ENCODE measurements at regions not wholly inside any gene's neighbourhood (a gene's known extent, or its start where the extent isn't known, plus 50 kb on each side); places are given as distances from the start of the nearest gene placed in this dataset.
"Not testable (repeated sequence)": the region's sequence is repeated elsewhere in the genome, so short reads cannot be mapped to it uniquely, and the experiment has no call there.

DNA sequence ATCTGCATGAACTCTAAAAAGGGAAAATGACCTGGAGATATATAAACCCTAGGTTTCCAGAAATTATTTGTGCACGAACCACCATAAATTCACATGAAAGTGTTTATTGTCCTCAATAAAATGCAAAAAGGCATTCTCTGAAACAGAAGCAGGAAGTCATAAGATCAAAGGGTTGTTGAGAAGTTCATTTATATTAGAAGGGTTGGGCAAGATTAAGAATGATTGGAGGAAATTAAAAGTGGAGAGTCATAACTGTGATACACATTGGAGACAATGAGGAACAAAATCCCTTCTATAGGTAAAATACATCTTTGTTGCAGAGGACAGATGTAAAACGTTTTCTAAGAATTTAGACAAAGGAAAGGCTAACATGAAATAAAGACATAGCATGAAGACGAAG is 476.8 kb downstream of the CBLN4 start:
- no peaks in the 10 kb centered on the region for H3K27me3 Mint-ChIP-seq
- no peaks in the 10 kb centered on the region for H3K36me3 ChIP-seq (ENCODE audit: control insufficient read depth, insufficient read depth, low read length)
- no peak overlapping the region for H3K4me3 Mint-ChIP-seq
- H3K4me3 ChIP-seq (ENCODE audit: low read depth, low read length) = no peak overlapping the region
- no peaks in the 10 kb centered on the region for H3K4me1 ChIP-seq (ENCODE audit: control insufficient read depth, insufficient read depth, low read length, poor library complexity, severe bottlenecking)
- H3K9me3 ChIP-seq (ENCODE audit: control insufficient read depth in 2 of 2, low read length in 2 of 2) = peaks cover 2 to 16% of the 10 kb centered on the region in 2 experiments
- H3K9me3 Mint-ChIP-seq = peaks cover 0 to 15% (median 9%) of the 10 kb centered on the region in 7 donors
- H3K4me1 Mint-ChIP-seq = no peaks in the 10 kb centered on the region
- no peaks in the 10 kb centered on the region for H3K36me3 Mint-ChIP-seq
- ATAC-seq (ENCODE audit: low read depth in 2 of 2) = no peak
- H3K27me3 ChIP-seq (ENCODE audit: control insufficient read depth, insufficient read depth, low read length) = no peaks in the 10 kb centered on the region
- no peak for DNase-seq
- H3K27ac ChIP-seq (ENCODE audit: insufficient read depth, low read length, poor library complexity, severe bottlenecking) = no peak overlapping the region
- no peak overlapping the region for H3K27ac Mint-ChIP-seq

DNA sequence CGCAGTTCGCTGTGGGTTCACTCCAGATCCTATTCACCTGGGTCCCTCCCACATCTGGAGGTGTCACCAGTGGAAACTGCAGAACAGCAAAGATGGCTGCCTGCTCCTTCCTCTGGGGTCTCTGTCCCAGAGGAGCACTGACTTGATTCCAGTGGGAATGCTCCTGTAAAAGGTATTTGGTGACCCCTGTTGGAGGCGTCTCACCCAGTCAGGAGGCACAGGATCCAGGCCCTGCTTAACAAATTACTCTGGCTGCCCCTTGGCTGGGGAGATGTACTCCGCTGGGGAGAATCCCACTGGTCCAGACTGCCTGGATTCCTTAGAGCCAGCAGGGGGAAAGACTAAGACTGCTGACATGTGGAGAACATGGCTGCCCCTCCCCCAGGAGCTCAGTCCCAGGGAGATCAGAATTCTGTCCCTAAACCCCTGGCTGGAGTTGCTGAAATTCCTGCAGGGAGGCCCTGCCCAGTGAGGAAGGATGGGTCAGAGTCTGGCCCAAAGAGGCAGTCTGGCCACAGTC is 483.0 kb downstream of the CBLN4 start:
- Histone ChIP-seq H3K4me1 (ENCODE audit: control insufficient read depth, insufficient read depth, low read length, poor library complexity, severe bottlenecking) (no peaks in the 10 kb centered on the region), H3K36me3 (ENCODE audit: control insufficient read depth, insufficient read depth, low read length) (no peaks in the 10 kb centered on the region), H3K4me3 (ENCODE audit: low read depth, low read length) (no peak overlapping the region), H3K9me3 (ENCODE audit: control insufficient read depth in 2 of 2, low read length in 2 of 2) (peaks cover 2 to 14% of the 10 kb centered on the region in 2 experiments), H3K27ac (ENCODE audit: insufficient read depth, low read length, poor library complexity, severe bottlenecking) (no peak overlapping the region), H3K27me3 (ENCODE audit: control insufficient read depth, insufficient read depth, low read length) (no peaks in the 10 kb centered on the region)
- H3K4me1 Mint-ChIP-seq = no peaks in the 10 kb centered on the region
- H3K27ac Mint-ChIP-seq = no peak overlapping the region
- H3K9me3 Mint-ChIP-seq = peaks cover 0 to 15% (median 10%) of the 10 kb centered on the region in 7 donors
- ATAC-seq (ENCODE audit: low read depth in 2 of 2) (no peak), DNase-seq (no peak)
- no peaks in the 10 kb centered on the region for H3K36me3 Mint-ChIP-seq
- H3K27me3 Mint-ChIP-seq = no peaks in the 10 kb centered on the region
- H3K4me3 Mint-ChIP-seq = no peak overlapping the region

DNA sequence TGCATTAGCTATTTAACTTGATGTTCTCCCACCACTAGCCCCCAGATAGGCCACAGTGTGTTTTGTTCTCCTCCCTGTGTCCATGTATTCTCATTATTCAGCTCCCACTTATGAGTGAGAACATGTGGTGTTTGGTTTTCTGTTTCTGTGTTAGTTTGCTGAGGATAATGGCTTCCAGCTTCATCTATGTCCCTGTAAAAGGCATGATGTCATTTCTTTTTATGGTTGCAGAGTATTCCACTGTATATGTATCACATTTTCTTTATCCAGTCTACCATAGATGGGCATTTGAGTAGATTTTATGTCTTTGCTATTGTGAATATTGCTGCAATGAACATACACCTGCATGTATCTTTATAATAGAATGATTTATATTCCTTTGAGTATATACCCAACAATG is 487.7 kb downstream of the CBLN4 start:
- H3K4me1 Mint-ChIP-seq; H3K27me3 Mint-ChIP-seq; ATAC-seq (ENCODE audit: low read depth in 2 of 2): not testable (repeated sequence)

DNA sequence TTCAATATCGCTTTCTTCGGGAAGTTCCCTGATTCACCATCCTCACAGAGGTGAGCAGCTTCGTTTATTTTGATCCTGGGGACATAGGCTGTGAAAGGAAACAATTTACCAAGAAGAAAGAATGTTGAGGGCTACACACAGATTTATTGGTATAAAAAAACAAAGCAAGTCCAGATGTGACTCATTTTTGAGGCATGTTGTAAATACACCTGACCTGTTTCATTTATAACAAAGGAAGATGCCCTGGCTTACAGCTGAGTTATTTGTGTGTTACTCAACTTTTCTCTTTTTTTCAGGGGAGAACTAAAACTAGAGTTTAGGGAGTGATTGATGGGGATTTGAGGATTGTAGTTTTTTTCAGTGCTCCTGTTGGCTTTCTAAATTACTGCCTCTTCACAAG is 489.5 kb downstream of the CBLN4 start:
- Histone ChIP-seq H3K4me3 (ENCODE audit: low read depth, low read length) (no peak overlapping the region), H3K36me3 (ENCODE audit: control insufficient read depth, insufficient read depth, low read length) (no peaks in the 10 kb centered on the region), H3K27ac (ENCODE audit: insufficient read depth, low read length, poor library complexity, severe bottlenecking) (no peak overlapping the region), H3K9me3 (ENCODE audit: control insufficient read depth in 2 of 2, low read length in 2 of 2) (no peaks in the 10 kb centered on the region), H3K27me3 (ENCODE audit: control insufficient read depth, insufficient read depth, low read length) (no peaks in the 10 kb centered on the region), H3K4me1 (ENCODE audit: control insufficient read depth, insufficient read depth, low read length, poor library complexity, severe bottlenecking) (no peaks in the 10 kb centered on the region)
- H3K4me3 Mint-ChIP-seq = no peak overlapping the region
- peaks cover 0 to 10% (median 3%) of the 10 kb centered on the region in 7 donors for H3K9me3 Mint-ChIP-seq
- H3K36me3 Mint-ChIP-seq = no peaks in the 10 kb centered on the region
- DNase-seq (no peak), ATAC-seq (ENCODE audit: low read depth in 2 of 2) (no peak)
- no peaks in the 10 kb centered on the region for H3K4me1 Mint-ChIP-seq
- H3K27ac Mint-ChIP-seq = peak overlapping the region in 1 of 3 donors; percentile 45
- no peaks in the 10 kb centered on the region for H3K27me3 Mint-ChIP-seq

More for the DNA sequence above, 487.7 kb downstream of the CBLN4 start:
- H3K4me3 ChIP-seq (ENCODE audit: low read depth, low read length); DNase-seq; H3K27ac ChIP-seq (ENCODE audit: insufficient read depth, low read length, poor library complexity, severe bottlenecking); H3K4me1 ChIP-seq (ENCODE audit: control insufficient read depth, insufficient read depth, low read length, poor library complexity, severe bottlenecking); H3K27ac Mint-ChIP-seq; H3K36me3 Mint-ChIP-seq; H3K36me3 ChIP-seq (ENCODE audit: control insufficient read depth, insufficient read depth, low read length); H3K9me3 ChIP-seq (ENCODE audit: control insufficient read depth in 2 of 2, low read length in 2 of 2); H3K27me3 ChIP-seq (ENCODE audit: control insufficient read depth, insufficient read depth, low read length); H3K4me3 Mint-ChIP-seq: not testable (repeated sequence)
- H3K9me3 Mint-ChIP-seq = peaks cover 0 to 10% (median 5%) of the 10 kb centered on the region in 7 donors

DNA sequence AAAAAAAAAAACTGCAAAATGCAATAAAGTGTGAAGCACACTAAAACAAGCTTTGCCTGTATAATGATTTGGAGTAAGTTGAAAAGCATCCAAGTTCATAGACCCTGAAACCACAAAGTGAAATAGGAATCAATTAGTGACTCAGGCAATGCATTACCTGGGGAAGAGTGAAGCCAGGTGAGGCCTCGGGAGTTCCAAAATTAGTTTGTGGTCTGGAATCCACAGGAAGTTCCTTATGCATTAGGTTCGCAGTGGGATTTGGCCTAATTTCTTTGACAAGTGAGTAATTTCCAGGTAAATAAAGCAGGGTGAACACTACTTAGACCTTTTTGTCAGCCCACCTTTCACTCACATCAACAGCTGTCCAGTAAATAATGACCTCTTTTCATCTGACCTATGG is 490.8 kb downstream of the CBLN4 start:
- H3K9me3 ChIP-seq (ENCODE audit: control insufficient read depth in 2 of 2, low read length in 2 of 2) = no peaks in the 10 kb centered on the region
- H3K9me3 Mint-ChIP-seq = peaks cover 0 to 10% (median 3%) of the 10 kb centered on the region in 7 donors
- no peaks in the 10 kb centered on the region for H3K36me3 Mint-ChIP-seq
- no peaks in the 10 kb centered on the region for H3K27me3 Mint-ChIP-seq
- H3K27ac Mint-ChIP-seq = no peak overlapping the region
- H3K4me3 Mint-ChIP-seq = no peak overlapping the region
- no peaks in the 10 kb centered on the region for H3K4me1 ChIP-seq (ENCODE audit: control insufficient read depth, insufficient read depth, low read length, poor library complexity, severe bottlenecking)
- DNase-seq (no peak), ATAC-seq (ENCODE audit: low read depth in 2 of 2) (no peak)
- no peak overlapping the region for H3K4me3 ChIP-seq (ENCODE audit: low read depth, low read length)
- H3K27me3 ChIP-seq (ENCODE audit: control insufficient read depth, insufficient read depth, low read length) = no peaks in the 10 kb centered on the region
- no peaks in the 10 kb centered on the region for H3K36me3 ChIP-seq (ENCODE audit: control insufficient read depth, insufficient read depth, low read length)
- no peaks in the 10 kb centered on the region for H3K4me1 Mint-ChIP-seq
- no peak overlapping the region for H3K27ac ChIP-seq (ENCODE audit: insufficient read depth, low read length, poor library complexity, severe bottlenecking)

DNA sequence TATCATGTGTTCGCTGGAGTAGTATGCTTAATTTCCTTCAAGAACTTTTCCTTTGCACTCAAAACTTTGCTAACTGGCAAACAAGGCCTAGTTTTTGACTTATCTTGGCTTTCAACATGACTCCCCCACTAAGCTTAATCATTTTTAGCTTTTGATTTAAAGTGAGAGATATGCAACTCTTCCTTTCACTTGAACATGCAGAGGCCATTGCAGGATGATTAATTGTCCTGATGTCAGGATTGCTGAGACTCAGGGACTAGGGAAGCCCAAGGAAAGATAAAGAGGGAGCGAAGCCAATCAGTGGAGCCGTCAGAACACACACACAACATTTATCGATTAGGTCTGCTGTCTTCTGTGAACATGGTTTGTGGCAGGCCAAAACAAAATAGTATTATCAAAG is 491.4 kb downstream of the CBLN4 start:
- Histone ChIP-seq H3K4me3 (ENCODE audit: low read depth, low read length) (no peak overlapping the region), H3K36me3 (ENCODE audit: control insufficient read depth, insufficient read depth, low read length) (no peaks in the 10 kb centered on the region), H3K9me3 (ENCODE audit: control insufficient read depth in 2 of 2, low read length in 2 of 2) (no peaks in the 10 kb centered on the region), H3K4me1 (ENCODE audit: control insufficient read depth, insufficient read depth, low read length, poor library complexity, severe bottlenecking) (no peaks in the 10 kb centered on the region), H3K27ac (ENCODE audit: insufficient read depth, low read length, poor library complexity, severe bottlenecking) (no peak overlapping the region), H3K27me3 (ENCODE audit: control insufficient read depth, insufficient read depth, low read length) (no peaks in the 10 kb centered on the region)
- Mint-ChIP-seq H3K27ac (no peak overlapping the region), H3K4me1 (no peaks in the 10 kb centered on the region), H3K27me3 (no peaks in the 10 kb centered on the region), H3K36me3 (no peaks in the 10 kb centered on the region), H3K4me3 (no peak overlapping the region), H3K9me3 (peaks cover 0 to 10% (median 3%) of the 10 kb centered on the region in 7 donors)
- ATAC-seq (ENCODE audit: low read depth in 2 of 2) = no peak
- no peak for DNase-seq

DNA sequence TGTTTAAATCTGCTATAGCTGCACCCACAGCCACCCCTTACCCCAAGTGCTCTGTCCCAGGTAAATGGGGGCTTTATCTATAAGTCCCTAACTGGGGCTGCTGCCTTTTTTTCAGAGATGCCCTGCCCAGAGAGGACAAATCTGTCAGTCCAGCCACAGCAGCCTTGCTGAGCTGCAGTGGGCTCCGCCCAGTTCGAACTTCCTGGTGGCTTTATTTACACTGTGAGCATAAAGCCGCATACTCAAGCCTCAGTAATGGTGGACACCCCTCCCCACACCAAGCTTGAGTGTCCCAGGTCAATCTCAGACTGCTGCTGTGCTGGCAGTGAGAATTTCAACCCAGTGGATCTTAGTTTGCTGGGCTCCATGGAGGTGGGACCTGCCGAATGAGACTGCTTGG is 505.2 kb downstream of the CBLN4 start:
- H3K9me3 ChIP-seq (ENCODE audit: control insufficient read depth in 2 of 2, low read length in 2 of 2) = no peaks in the 10 kb centered on the region
- no peaks in the 10 kb centered on the region for H3K36me3 Mint-ChIP-seq
- H3K27me3 Mint-ChIP-seq = no peaks in the 10 kb centered on the region
- no peak overlapping the region for H3K27ac Mint-ChIP-seq
- no peak overlapping the region for H3K4me3 ChIP-seq (ENCODE audit: low read depth, low read length)
- H3K27me3 ChIP-seq (ENCODE audit: control insufficient read depth, insufficient read depth, low read length) = no peaks in the 10 kb centered on the region
- H3K4me3 Mint-ChIP-seq = no peak overlapping the region
- no peaks in the 10 kb centered on the region for H3K4me1 Mint-ChIP-seq
- peaks cover 0 to 23% (median 8%) of the 10 kb centered on the region in 7 donors for H3K9me3 Mint-ChIP-seq
- ATAC-seq (ENCODE audit: low read depth in 2 of 2) (no peak), DNase-seq (no peak)
- H3K27ac ChIP-seq (ENCODE audit: insufficient read depth, low read length, poor library complexity, severe bottlenecking) = no peak overlapping the region
- H3K4me1 ChIP-seq (ENCODE audit: control insufficient read depth, insufficient read depth, low read length, poor library complexity, severe bottlenecking) = no peaks in the 10 kb centered on the region
- no peaks in the 10 kb centered on the region for H3K36me3 ChIP-seq (ENCODE audit: control insufficient read depth, insufficient read depth, low read length)

DNA sequence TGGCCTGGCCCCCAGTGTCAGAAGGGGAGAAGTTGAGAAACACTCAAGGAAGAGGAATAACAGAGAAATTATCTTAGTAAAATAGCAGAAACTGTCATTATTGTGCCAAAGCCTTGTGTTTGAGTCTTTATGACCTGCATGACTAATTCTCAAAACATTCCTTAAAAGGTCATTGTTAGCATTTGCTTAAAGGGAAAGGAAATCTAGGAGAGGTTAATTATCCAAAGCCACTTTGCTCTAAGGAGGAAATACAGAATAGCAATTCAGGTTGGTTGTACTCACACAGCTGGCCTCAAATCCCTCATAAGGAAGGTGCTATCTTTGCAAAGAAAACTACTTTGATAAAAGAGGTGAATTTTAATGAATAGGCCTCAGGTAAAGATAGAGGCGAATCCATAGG is 516.7 kb downstream of the CBLN4 start:
- Mint-ChIP-seq H3K9me3 (peaks cover 3 to 26% (median 10%) of the 10 kb centered on the region in 7 donors), H3K36me3 (no peaks in the 10 kb centered on the region), H3K4me3 (no peak overlapping the region), H3K4me1 (no peaks in the 10 kb centered on the region), H3K27ac (no peak overlapping the region), H3K27me3 (no peaks in the 10 kb centered on the region)
- Histone ChIP-seq H3K4me1 (ENCODE audit: control insufficient read depth, insufficient read depth, low read length, poor library complexity, severe bottlenecking) (no peaks in the 10 kb centered on the region), H3K27ac (ENCODE audit: insufficient read depth, low read length, poor library complexity, severe bottlenecking) (no peak overlapping the region), H3K4me3 (ENCODE audit: low read depth, low read length) (no peak overlapping the region), H3K9me3 (ENCODE audit: control insufficient read depth in 2 of 2, low read length in 2 of 2) (peaks cover 2 to 6% of the 10 kb centered on the region in 2 experiments), H3K36me3 (ENCODE audit: control insufficient read depth, insufficient read depth, low read length) (no peaks in the 10 kb centered on the region), H3K27me3 (ENCODE audit: control insufficient read depth, insufficient read depth, low read length) (no peaks in the 10 kb centered on the region)
- ATAC-seq (ENCODE audit: low read depth in 2 of 2) (no peak), DNase-seq (no peak)

Measured in CD4-positive, CD25-positive, alpha-beta regulatory T cell (primary cell).